Stimulated activated CD8-positive, alpha-beta memory T cell treated with anti-CD3 and anti-CD28 coated beads, Interleukin-12 subunit alpha, Interleukin-12 subunit beta, amount 100 ng/mL, for 24 hours (primary cell): ENCODE measurements at regions not wholly inside any gene's neighbourhood (a gene's known extent, or its start where the extent isn't known, plus 50 kb on each side); places are given as distances from the start of the nearest gene placed in this dataset.

ENCODE experiments used
- DNase-seq: peaks from one replicate; pipeline ENCODE4 v3.0.0-alpha.2; 2020; ENCODE audit errors: extremely low read depth

DNA sequence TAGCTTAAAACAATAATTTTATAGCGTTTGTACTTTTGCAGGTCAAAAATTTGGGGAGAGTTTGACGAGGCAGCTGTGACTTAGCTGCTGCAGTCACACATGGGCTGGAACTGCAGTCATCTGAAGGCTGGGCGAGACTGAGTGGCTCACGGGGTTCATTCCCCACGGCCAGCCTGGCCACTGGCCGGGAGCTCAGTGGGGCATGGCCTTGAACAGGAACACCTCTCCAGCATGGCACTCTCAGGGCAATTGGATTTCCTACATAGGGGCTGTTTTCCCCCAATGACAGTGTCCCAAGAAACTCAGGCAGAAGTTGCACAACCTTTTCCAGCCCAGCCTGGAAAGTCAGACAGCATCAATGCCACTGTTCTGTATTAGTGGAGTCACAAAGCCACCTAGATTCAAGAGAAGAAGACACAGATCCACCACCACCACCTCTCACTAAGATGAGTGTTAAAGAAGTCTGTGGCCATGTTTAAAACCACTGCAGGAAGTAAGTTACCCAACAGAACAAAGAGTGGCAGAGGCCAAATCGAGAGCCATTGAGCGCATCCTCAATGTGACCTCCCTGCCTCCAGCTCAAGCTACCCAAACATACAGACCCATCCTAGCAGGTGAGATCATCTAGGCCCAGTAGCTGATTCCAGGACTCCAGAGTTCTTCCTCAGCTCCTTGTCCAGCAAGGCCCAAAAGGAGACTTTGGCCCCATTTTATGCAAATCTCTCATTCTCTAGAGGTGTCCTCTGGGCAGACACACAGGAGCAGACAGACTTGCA, 618.7 kb upstream of the CADM1 start:
- DNase-seq = no peak

DNA sequence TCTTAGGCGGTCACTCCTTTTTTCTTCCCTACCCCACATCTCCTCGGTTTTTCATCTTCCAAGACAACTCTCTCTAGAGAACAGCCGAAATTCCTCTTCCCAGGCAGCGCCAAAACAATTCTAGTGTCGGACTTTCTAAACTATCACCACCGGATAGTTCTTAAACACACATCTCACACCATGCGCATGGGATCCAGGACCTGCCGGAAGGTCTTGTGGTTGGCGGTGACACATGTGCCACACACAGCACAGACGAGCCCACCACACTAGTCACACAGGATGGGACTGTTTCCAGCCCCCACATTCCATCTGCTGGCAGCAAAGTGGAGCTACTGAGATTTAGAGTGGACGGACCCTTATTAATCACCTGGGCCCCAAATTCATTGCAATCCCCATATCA, 614.9 kb upstream of the CADM1 start:
- DNase-seq = no peak

DNA sequence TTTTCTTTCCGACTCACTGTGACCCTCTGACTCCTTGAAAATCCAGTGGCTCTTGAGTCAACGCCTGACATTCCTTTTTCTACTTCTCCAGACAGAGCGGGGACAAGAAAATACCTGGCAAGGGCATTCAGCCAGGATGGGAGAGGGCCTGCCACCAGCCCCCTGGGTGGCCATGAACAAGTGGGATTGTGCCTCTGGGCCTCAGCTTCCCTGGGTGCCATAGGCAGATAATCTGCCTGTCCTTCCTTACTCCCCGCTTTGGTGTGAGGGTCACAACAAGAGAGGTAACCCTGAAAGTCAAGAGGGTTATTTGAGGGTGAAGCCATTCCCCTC, 613.9 kb upstream of the CADM1 start:
- no peak for DNase-seq

DNA sequence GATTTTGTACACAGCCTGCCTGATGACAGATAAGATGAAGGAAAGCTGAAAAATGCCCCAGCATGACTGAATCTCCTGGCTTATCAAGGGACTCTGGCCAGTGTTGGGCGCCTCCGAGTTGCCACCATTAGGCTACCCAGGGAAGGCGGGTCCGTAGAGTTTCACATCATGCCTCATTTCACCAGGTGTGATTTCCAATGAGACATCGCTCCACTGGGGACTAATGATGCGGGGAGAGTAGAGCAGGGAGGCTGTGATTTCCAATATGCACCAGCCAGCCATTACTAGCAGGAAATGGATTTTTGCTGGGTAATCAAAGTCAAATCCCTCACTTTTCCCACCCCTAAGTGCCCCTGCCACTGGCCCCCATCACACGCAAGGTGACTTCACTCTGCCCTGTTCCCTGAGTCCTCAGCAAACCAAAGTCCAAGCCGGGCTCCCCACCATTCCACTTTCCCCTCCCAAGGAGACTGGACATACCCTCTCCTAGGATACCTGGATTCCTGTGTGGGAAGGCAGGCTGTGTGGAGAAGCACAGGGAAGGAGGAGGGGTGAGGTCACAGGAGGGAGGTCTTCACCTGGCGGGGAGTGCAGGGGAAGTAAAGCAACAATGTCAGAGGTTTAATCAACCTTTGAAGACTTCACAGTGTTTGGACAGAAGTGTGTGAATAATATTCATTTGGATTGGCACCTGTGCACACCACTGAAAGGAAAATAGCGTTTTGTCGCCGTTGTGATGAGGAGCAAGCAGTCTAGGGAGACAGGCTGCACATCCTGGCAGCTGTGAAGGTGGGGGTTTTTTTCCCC, 613.3 kb upstream of the CADM1 start:
- no peak for DNase-seq

DNA sequence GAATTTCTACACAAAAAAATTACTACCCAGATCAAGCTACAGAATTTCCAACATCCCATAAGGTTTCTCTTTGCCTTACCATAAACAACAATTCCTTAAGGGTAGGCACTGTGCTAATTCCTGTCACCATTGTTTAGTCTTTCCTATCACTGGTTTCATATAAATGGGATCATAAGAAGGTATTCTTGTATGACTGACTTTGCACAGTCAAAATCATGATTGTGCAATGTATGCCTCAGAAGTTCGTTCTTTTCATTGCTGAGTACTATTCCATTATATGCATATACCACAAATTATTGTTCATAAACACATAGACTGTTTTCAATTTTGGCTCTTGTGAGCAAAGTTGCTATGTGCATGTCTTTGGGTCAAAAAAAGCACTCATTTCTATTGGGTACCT, 611.6 kb upstream of the CADM1 start:
- no peak for DNase-seq

DNA sequence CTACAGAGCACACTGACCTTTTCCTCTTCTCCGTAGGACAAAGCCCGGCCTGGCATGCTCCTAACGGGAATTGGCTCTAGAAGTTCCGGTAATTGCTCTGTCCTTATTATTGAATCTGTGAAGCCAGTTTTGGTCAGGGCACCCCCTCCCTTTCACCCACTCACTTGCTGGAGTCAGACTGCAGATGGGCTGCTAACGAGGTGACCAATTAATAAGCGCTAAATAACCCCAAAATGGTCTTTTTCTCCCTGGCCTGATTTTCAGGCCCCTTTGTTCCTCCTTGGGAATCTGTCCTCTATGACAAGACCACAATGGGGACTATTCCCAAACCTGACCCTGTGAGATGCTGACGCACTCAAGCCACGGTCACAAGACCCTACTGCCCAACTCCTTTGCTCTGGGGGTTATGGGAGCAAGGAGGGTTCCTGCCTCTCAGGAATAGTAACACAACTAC, 610.0 kb upstream of the CADM1 start:
- no peak for DNase-seq

DNA sequence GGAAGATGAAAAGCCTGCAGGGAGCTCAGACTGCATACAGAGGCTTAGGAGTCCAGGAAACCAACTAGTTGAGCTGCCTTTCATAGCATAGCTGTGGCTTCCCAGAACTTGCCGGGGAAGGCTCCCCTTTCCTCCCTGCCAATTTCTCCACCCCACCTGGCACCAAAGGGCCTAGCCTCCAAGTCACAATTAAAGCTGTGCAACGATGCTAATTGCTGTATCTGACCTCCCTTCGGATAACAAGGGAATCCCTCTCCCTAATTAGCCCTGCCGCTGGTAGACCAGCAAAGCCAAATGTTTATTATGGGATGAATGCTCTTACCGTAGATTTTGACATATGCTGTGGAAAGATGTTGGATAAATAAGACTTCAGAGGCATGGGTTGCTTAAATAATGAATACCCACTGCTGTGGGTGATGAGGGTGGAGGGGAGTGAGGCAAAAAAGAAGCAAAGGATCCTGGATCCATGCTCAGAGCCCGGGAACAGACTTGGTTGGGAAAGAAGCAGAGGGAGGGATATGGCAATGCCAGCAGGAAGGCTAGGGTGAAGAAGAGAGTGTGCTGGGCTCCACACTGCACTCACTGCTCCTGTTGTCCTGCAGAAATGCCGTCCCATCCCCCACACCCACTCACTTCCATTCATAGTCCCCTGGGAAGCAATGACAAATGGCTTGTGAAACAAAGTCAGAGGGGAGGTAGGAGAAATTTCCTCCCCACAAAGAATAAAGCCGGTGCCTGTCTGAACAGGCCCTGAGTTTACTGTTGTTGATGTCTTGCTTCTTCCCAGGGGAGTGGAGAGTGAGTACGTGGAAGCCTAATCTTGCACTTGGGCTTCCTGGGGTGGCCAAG, 608.1 kb upstream of the CADM1 start:
- no peak for DNase-seq

DNA sequence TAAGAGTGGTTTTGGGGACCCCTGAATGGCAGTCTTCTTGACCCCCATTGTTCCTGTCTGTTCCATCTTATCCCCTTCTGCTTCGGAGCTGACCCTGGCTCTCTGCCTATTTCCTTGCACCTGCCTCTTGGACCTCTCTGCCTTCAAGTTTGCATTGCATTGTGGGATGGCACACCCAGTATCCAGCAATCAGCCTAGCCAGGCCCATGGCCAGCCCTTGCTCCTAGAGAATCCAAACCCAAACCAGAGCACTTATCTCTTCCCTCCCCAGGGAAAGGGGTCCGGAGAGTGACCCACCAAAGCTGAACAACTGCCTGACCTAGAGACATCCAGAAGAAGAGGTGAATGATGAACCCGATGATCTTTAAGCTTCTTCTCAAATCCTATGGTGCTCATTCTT, 607.3 kb upstream of the CADM1 start:
- no peak for DNase-seq

DNA sequence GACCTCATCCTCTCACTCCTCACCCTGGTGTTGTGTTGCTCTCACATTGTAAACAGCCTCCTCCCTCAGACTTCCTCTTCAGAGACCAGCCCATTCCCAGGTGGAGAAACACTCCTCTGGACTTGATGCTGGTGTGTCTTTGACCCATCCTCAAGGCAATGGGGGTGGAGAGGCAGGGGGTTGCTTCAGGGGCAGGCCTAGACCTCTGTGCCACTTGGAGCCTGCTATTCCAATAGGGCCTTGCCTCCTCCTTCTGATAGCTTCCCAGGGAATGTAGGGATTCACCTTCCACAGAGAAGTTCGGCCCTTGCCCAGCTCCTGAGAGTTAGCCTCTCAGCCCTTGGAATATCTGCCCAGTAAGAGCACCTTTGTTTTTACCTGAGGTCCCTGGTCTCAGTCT, 606.6 kb upstream of the CADM1 start:
- DNase-seq = no peak

DNA sequence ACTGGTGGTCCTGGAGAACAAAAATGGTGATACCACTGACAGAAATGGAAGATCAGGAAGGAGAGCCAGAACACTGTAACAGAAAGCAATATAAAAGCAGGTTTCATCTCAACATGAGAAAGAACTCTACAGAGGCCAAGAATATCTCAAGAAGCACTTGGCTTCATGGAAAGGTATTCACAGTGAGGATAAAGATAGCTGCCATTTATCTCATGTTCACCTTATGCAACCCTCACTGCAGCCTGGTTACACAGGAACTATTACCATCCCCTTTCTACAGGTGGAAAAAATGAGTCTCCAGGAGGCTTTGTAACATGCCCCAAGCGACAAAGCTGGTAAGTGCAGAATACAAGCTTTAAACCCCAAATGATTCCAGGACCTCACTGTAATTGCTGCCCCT, 606.1 kb upstream of the CADM1 start:
- DNase-seq = no peak

DNA sequence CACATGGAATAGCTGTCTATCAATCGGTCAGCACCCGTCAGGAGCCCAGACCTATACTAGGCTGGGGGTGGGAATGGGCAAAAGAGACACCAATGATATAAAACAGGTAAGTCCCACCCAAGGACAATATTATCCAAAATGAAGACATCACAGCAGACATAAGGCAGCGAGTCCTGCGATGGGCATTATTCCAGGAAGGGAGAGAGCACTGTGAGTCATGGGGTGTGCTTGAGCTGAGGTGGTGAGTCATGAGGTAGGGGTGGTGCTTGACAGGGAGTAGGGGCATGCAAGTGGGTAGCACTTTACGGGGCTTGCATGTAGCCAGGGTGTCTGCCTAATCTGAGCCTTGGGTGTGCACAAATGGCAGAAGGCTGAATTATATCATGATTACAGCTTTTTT, 605.0 kb upstream of the CADM1 start:
- DNase-seq = no peak

DNA sequence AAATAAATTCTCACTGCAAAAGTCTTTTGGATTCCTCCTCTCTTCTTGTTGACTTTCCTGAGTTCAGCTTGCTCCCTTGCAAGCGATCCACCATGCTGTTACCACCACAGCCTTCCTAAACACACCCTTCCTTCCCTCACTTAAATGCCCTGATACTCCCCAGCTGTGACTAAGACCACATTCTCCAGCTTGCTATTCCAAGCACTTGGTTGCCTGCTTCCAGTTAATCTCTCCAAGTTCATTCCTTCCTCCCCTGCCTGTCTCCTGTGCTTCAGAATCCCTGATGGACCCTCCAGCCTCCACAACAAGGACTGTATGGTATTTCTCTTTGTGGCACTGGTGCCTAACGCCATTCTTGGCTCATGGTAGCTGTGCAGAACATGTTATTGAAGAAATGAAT, 603.9 kb upstream of the CADM1 start:
- DNase-seq = no peak

DNA sequence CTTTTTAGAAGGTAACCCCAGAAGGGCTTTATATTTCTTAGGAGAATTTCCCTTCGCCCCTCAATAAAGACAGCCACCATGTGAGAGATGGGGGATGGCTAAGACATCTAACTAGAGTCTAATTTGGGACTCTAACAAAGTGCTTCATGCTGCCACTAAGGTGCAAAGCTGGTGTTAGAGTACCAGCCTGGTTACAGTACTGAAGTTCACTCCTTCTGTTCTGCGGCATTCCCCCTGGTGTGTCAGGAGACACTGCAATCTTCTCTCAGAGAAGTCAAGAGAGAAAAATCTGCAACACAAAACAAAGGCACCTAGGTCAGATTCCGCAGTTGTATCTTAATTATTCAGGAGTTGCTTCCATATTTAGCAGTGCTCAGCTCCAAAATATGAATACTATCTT, 603.0 kb upstream of the CADM1 start:
- DNase-seq = no peak

DNA sequence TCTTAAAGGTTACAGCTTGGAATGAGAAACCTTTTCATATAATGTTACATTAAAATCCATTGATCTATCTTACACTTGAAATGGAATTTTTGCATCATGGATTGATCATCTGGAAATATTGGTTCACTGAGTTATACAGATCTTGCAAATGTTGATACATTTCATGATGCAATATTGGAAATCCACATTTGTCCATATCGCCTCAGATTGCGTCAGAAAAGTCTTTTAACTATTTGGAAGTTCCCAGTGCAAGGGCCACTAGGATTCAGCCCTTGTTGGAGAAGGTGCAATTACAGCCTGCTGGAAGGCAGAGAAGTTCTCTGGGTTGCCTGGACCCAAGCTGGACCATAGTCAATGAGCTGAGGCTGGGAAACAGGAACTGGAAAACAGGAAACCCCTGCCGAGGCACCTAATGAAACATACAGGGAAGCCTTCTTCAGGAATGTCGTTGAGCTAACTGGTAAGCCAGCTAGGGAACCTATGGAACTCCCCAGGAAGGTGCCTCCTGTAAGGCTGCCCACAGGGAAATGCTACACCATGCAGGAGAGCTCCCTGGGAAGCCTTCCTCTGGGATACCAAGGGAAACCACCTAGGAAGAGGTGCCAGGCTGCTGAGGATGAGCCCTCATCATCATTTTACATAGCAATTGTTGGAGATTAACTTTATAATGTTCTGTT, 600.4 kb upstream of the CADM1 start:
- no peak for DNase-seq

DNA sequence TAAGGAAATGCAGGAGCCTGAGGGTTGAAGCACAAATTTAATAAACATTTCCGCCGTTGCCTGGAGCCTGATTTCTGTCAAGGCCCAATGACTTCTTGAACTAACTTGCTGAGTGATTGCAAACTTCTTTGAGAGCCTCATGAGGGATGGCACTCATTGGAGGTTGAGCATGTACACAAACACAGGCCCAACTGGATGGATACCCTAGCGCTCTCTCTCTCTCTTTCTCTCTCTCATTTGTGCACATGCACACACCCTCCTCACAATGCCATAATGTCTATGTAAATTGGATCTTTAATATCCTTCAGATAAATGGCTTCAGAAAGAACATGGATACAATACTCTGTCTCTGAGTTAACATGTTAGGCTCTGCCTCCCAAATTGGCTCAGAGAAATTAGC, 597.7 kb upstream of the CADM1 start:
- DNase-seq = no peak

DNA sequence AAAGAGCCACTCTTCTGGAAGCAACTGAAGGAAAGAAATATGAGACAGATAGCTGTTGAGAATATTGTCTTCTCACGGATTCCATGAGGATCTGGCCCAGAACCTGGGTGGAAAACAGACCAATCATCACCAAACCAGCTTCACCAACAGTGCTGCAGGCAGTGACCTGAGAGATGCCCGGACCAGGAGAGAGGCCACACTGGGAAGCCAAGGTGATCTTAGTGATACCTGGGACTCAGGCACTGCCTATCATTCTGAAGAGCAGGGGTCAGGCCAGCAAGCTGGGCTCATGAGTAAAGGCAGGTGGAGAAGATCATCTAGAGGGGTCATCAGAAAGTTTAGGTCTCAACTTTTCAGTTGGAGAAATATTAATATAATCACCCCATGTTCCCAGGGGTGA, 595.8 kb upstream of the CADM1 start:
- no peak for DNase-seq

DNA sequence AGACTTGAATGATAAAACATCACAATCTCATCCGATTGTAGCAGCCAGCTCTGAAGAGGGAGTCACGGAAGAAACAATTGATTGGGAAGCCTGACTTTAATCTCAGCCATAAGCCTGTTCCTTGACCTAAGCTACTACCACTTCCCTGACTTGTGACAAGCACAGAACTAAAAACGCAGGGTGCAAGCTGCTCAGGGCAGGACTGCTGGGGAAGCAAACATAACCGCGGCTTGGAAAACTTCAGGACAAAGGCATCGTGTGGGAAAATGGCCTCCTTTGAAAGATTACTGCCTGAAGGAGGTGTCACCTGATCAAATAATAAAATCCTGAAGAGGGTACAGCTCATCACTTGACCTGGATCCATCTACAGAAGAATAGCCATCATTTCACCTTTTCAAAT, 595.3 kb upstream of the CADM1 start:
- no peak for DNase-seq

DNA sequence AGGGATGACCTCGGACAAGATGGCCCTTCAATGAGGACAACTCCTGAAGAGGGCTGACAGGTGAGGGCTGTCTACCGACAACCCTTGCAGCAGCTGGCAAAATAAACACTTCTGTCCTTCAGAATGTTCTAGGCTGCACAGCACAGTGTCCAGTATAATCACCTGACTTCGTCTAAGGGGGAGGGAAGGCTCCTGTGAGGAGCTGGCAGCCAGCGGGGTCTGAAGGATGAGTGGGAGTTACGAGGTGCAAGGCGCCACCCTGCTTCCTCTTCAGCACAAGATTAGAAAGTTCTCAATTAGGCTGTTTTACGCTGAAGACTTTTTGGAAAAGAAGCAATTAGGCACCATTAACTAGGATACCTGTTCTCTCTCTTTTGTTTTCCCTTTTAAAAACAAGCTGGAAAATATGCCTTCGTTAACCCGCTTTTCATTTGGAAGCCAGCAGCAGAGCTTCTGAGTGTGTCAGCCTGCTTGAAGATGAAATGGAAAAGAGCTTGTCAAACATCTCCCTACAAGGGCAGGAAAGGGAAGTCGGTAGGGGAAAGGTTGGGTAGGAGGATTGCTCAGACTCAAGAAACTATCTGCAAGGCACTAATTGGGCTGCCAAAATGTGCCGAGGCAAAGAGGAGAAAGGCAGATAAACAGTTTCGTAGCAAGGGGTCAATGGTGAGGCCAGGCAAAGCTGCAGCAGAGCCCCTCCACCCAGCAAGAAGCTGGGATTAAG, 592.2 kb upstream of the CADM1 start:
- DNase-seq = no peak

DNA sequence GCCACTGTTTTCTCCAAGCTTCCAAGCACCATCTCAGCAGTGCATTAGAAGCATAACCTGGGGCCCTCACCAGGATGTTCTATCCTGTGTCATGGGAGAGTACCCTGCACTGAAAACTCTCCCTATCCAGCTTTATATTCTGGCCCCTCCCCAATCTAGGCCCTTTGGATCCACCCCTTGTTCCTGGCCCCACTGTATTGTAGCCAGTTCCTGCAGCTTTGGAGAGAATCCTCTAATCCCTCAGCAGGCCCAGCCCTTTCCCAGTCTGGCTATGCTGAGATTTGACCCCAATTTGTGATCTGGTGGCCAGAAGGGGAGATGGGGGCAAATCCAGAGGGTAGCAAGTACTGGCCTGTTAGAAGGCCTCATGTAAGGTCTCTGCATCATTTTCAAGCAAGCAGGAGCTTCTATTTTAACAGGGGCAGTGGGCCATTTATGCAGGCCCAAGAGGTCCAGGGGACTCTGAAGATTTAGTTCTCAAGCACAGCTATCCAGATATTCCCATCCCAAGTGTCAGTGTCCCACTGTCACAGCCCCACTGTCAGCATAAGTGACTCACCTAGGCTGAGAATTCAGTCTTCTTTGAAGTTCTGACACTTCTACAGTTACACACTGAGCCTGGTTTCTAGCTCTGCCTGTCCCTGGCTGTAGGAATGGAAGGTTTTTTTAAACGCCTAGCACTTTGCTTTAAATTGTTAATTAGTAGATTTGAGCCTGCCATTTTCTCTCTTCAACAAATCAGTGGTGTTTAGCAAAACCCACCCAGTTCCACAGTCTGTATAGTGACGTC, 589.5 kb upstream of the CADM1 start:
- no peak for DNase-seq

DNA sequence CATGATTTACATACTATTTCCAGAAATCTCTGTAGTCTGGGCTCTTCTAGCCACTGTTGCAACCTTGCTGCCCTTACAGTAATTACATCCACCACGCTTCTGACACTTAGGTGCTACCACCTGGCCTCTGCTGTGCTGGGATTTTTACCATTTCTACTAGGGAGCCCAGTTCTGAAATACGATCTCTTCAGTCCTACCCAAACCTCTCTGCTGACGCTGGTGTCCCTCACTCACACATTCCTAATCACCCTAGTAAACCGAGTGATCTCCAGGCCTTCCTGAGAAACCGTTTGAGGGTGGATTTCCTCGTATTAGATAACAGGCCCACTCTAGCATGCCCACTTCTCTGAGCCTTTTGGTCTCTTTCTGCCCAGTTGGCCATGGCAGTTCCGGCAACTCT, 588.9 kb upstream of the CADM1 start:
- no peak for DNase-seq

DNA sequence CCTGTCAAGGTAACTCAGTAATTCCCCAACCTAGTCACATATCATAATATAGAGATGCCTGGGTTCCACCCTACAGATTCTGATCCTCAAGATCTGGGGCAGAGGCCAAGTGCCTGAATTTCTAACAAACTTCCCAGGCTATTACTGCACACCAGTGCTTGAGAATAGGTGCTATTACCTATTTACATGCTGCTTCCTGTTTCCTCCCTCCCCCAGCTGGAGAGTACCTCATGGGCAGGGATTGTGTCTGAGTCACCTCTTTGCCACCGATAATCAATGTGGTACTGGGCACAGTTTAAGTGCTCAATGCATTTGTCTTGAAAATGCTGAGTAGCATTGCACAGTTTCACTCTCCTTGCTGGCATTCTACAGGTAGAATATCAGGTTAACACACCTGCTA, 582.2 kb upstream of the CADM1 start:
- DNase-seq = no peak
